H9 (cell line): ENCODE measurements at regions not wholly inside any gene's neighbourhood (a gene's known extent, or its start where the extent isn't known, plus 50 kb on each side); places are given as distances from the start of the nearest gene placed in this dataset.

Experiments
- DNase-seq: peaks from one replicate; pipeline ENCODE4 v3.0.0-alpha.2; 2017
- H2AFZ ChIP-seq: one replicate; pipeline ENCODE4 v1.6.1; 2013; ENCODE audit warnings: mild to moderate bottlenecking, low read length, control low read depth, moderate library complexity
- H2AK5ac ChIP-seq: 2 replicates; pipeline ENCODE4 v1.6.1; 2013; ENCODE audit warnings: low read length, control low read depth, mixed read lengths; ENCODE audit not compliant: insufficient read length
- H2BK120ac ChIP-seq: one replicate; pipeline ENCODE4 v1.6.1; 2013; ENCODE audit warnings: low read depth, mild to moderate bottlenecking, low read length, control low read depth, inconsistent platforms; ENCODE audit not compliant: poor library complexity, severe bottlenecking
- H2BK12ac ChIP-seq: 2 replicates; pipeline ENCODE4 v1.6.1; 2013; ENCODE audit warnings: low read length, control low read depth, mixed read lengths, low read depth; ENCODE audit not compliant: insufficient read length
- H2BK15ac ChIP-seq: 2 replicates; pipeline ENCODE4 v1.6.1; 2013; ENCODE audit warnings: low read depth, low read length, control low read depth
- H2BK20ac ChIP-seq: one replicate; pipeline ENCODE4 v1.6.1; 2013; ENCODE audit warnings: low read depth, mild to moderate bottlenecking, low read length, control low read depth, inconsistent platforms; ENCODE audit not compliant: poor library complexity, severe bottlenecking
- H2BK5ac ChIP-seq: 2 replicates; pipeline ENCODE4 v1.6.1; 2013; ENCODE audit warnings: low read length, control low read depth, mixed read lengths; ENCODE audit not compliant: insufficient read length
- H3K14ac ChIP-seq: 2 replicates; pipeline ENCODE4 v1.6.1; 2013; ENCODE audit warnings: low read length, control low read depth; ENCODE audit not compliant: insufficient read depth
- H3K18ac ChIP-seq: 2 replicates; pipeline ENCODE4 v1.6.1; 2013; ENCODE audit warnings: low read depth, mild to moderate bottlenecking, mixed read lengths, low read length, control low read depth; ENCODE audit not compliant: insufficient read length
- H3K23ac ChIP-seq: 2 replicates; pipeline ENCODE4 v1.6.1; 2013; ENCODE audit warnings: low read length, control low read depth, mixed read lengths, low read depth; ENCODE audit not compliant: insufficient read length
- H3K23me2 ChIP-seq: 2 replicates; pipeline ENCODE4 v1.6.1; 2013; ENCODE audit warnings: low read depth, mild to moderate bottlenecking, mixed read lengths, low read length, control low read depth; ENCODE audit not compliant: insufficient read length, poor library complexity, severe bottlenecking
- H3K27ac ChIP-seq: 2 replicates; pipeline ENCODE4 v1.5.1; 2013; ENCODE audit warnings: low read length, control low read depth, mixed read lengths, low read depth; ENCODE audit not compliant: insufficient read length
- H3K27me3 ChIP-seq: 2 replicates; pipeline ENCODE4 v1.6.1; 2013; ENCODE audit warnings: low read length, control low read depth, inconsistent platforms; ENCODE audit not compliant: insufficient read depth
- H3K4ac ChIP-seq: 2 replicates; pipeline ENCODE4 v1.6.1; 2013; ENCODE audit warnings: low read depth, mild to moderate bottlenecking, control low read depth, inconsistent platforms, low read length, moderate library complexity
- H3K4me1 ChIP-seq: 2 replicates; pipeline ENCODE4 v1.6.1; 2013; ENCODE audit warnings: low read length, control low read depth, inconsistent platforms; ENCODE audit not compliant: insufficient read depth
- H3K4me2 ChIP-seq: 2 replicates; pipeline ENCODE4 v1.6.1; 2013; ENCODE audit warnings: low read length, control low read depth, mixed read lengths; ENCODE audit not compliant: insufficient read length, insufficient read depth
- H3K56ac ChIP-seq: 2 replicates; pipeline ENCODE4 v1.6.1; 2013; ENCODE audit warnings: low read depth, mild to moderate bottlenecking, mixed read lengths, low read length, control low read depth; ENCODE audit not compliant: insufficient read length
- H3K79me1 ChIP-seq: 2 replicates; pipeline ENCODE4 v1.6.1; 2013; ENCODE audit warnings: low read depth, mild to moderate bottlenecking, moderate library complexity, low read length, control low read depth, inconsistent platforms; ENCODE audit not compliant: insufficient read depth, poor library complexity, severe bottlenecking
- H3K79me2 ChIP-seq: 2 replicates; pipeline ENCODE4 v1.6.1; 2013; ENCODE audit warnings: low read length, control low read depth, inconsistent platforms; ENCODE audit not compliant: insufficient read depth
- H3K9ac ChIP-seq: 2 replicates; pipeline ENCODE4 v1.6.1; 2013; ENCODE audit warnings: low read length, control low read depth, mixed read lengths; ENCODE audit not compliant: insufficient read length; ENCODE audit errors: extremely low read depth
- H3K9me3 ChIP-seq: one replicate; pipeline ENCODE4 v1.6.1; 2013; ENCODE audit warnings: low read depth, low read length, inconsistent platforms; ENCODE audit not compliant: control insufficient read depth
- H3T11ph ChIP-seq: one replicate; pipeline ENCODE4 v1.6.1; 2013; ENCODE audit warnings: mild to moderate bottlenecking, low read length, control low read depth, inconsistent platforms
- H4K20me1 ChIP-seq: one replicate; pipeline ENCODE4 v1.6.1; 2013; ENCODE audit not compliant: control insufficient read depth, insufficient read length, insufficient read depth
- H4K5ac ChIP-seq: 2 replicates; pipeline ENCODE4 v1.6.1; 2013; ENCODE audit warnings: low read depth, mild to moderate bottlenecking, mixed read lengths, low read length, control low read depth; ENCODE audit not compliant: insufficient read length
- H4K8ac ChIP-seq: replicated peaks from 2 replicates; pipeline ENCODE4 v1.6.1; 2013; ENCODE audit warnings: low read length, control low read depth, mixed read lengths, low read depth; ENCODE audit not compliant: insufficient read length
- H4K91ac ChIP-seq: 2 replicates; pipeline ENCODE4 v1.6.1; 2013; ENCODE audit warnings: low read depth, mild to moderate bottlenecking, moderate library complexity, mixed read lengths, low read length, control low read depth; ENCODE audit not compliant: insufficient read length
- H3K27ac Mint-ChIP-seq, 3 experiments: 2 replicates in 2 of 3; 3 replicates in 1 of 3; pipeline ENCODE4 v1.8.0; 2020 to 2021; ENCODE audit warnings: mixed read lengths in 3 of 3, mild to moderate bottlenecking in 1 of 3, moderate library complexity in 1 of 3
- H3K27me3 Mint-ChIP-seq: 2 replicates; pipeline ENCODE4 v1.8.0; 2021; ENCODE audit warnings: low read depth, mild to moderate bottlenecking, moderate library complexity, mixed read lengths
- H3K36me3 Mint-ChIP-seq, 3 experiments: 2 replicates in 2 of 3; 3 replicates in 1 of 3; pipeline ENCODE4 v1.8.0; 2020 to 2021; ENCODE audit warnings: low read depth in 3 of 3, mixed read lengths in 3 of 3; ENCODE audit not compliant: insufficient read depth in 1 of 3
- H3K4me1 Mint-ChIP-seq, 2 experiments: 2 replicates each; pipeline ENCODE4 v1.8.0; 2020; ENCODE audit warnings: mixed read lengths in 2 of 2
- H3K4me3 Mint-ChIP-seq, 2 experiments: 2 replicates in 1 of 2; 3 replicates in 1 of 2; pipeline ENCODE4 v1.8.0; 2020 to 2021; ENCODE audit warnings: mild to moderate bottlenecking in 2 of 2, mixed read lengths in 2 of 2, moderate library complexity in 1 of 2
- H3K9me3 Mint-ChIP-seq, 2 experiments: 2 replicates in 1 of 2; 3 replicates in 1 of 2; pipeline ENCODE4 v1.8.0; 2020; ENCODE audit warnings: mild to moderate bottlenecking in 2 of 2, mixed read lengths in 2 of 2, moderate library complexity in 1 of 2
- CTCF ChIP-seq: fragments of 200-600 bp; sonication (generic); conservative IDR thresholded peaks from 3 replicates; pipeline ENCODE4 v1.8.0; 2021; ENCODE audit warnings: antibody characterized with exemption, mild to moderate bottlenecking
- WGBS: extraction: QIAGEN DNeasy Blood & Tissue Kit; methylation state at CpG from one replicate; pipeline ENCODE4 v1.1.7; 2013; ENCODE audit warnings: missing lambda C conversion rate, low lambda C conversion rate, mixed read lengths; ENCODE audit not compliant: insufficient read length; ENCODE audit errors: extremely low coverage; 5-methylcytosine and 5-hydroxymethylcytosine counted together

GRCh38 chr9:129280623-129281271 lies 102.7 kb upstream of the IER5L start:
- Histone ChIP-seq H2BK15ac (no peak overlapping the region), H4K91ac (no peak overlapping the region), H3K4ac (no peak overlapping the region), H3K23me2 (no peaks in the 10 kb centered on the region), H3K79me2 (no peaks in the 10 kb centered on the region), H3K4me2 (no peak overlapping the region), H4K20me1 (no peaks in the 10 kb centered on the region), H2BK12ac (no peak overlapping the region), H4K8ac (no peak overlapping the region), H3K79me1 (no peaks in the 10 kb centered on the region), H2AFZ (no peak overlapping the region), H3K23ac (no peak overlapping the region), H4K5ac (no peak overlapping the region), H3K18ac (no peak overlapping the region), H3K56ac (no peak overlapping the region), H3T11ph (no peak overlapping the region), H2BK120ac (no peak overlapping the region), H3K27ac (no peak overlapping the region), H3K14ac (no peak overlapping the region), H2AK5ac (no peak overlapping the region), H3K9me3 (no peaks in the 10 kb centered on the region), H2BK20ac (no peak overlapping the region), H3K9ac (no peak overlapping the region), H3K4me1 (peaks cover 7% of the 10 kb centered on the region; the same call in 1 of the 2 replicates), H3K27me3 (no peaks in the 10 kb centered on the region), H2BK5ac (no peak overlapping the region)
- no peak overlapping the region for H3K27ac Mint-ChIP-seq
- TF ChIP-seq CTCF, result no peak
- H3K36me3 Mint-ChIP-seq, result no peaks in the 10 kb centered on the region
- no peaks in the 10 kb centered on the region; the same call in 1 of the 2 replicates for H3K27me3 Mint-ChIP-seq
- no peak for DNase-seq
- WGBS, result no CpG with 5 or more reads among the region's 8 CpGs
- peaks cover 40 to 59% of the 10 kb centered on the region in 2 experiments for H3K4me1 Mint-ChIP-seq
- H3K4me3 Mint-ChIP-seq, result no peak overlapping the region
- H3K9me3 Mint-ChIP-seq, result no peaks in the 10 kb centered on the region; a peak in 1 of 5 replicates
